Stimulated activated CD8-positive, alpha-beta memory T cell treated with anti-CD3 and anti-CD28 coated beads, Interleukin-7, amount 100 ng/mL, for 4 hours (primary cell): ENCODE measurements at regions not wholly inside any gene's neighbourhood (a gene's known extent, or its start where the extent isn't known, plus 50 kb on each side); places are given as distances from the start of the nearest gene placed in this dataset.

ENCODE experiments used
- DNase-seq, 2 donors: peaks; one replicate each; pipeline ENCODE4 v3.0.0-alpha.2; 2020; ENCODE audit warnings: low read depth in 2 of 2

DNA sequence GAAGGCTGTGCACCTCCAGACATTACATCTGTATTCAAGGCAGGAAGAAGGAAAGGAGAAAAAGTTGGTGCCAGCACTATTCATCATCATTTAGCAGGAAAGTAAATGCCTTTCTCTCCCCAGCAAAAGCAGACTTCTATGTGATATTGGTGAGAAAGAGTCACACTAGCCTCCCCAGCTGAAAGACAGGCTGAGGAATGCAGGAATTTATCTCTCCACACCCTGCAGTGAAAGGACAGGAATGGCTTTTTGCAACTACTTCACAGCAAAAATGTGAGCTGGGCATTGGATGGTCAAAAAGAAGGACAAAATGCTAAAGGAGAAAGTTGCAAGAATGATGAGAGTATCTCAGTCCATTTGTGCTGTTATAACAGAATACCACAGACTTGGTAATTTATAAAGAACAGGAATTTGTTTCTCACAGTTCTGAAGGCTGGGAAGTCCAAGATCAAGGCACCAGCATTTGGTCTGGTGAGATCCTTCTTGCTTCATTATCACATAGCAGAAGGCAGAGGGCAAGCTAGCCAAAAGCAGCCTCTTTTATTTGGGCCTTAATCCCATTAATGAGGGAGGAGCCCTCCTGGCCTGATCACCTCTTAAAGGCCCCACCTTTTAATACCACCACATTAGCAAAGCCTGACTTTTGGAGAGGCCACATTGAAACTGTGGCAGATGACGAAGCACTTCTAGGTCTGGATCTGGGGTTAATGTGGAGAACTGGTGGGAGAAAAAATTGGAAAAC lies 388.1 kb upstream of the SLC14A2 start:
- no peak for DNase-seq

DNA sequence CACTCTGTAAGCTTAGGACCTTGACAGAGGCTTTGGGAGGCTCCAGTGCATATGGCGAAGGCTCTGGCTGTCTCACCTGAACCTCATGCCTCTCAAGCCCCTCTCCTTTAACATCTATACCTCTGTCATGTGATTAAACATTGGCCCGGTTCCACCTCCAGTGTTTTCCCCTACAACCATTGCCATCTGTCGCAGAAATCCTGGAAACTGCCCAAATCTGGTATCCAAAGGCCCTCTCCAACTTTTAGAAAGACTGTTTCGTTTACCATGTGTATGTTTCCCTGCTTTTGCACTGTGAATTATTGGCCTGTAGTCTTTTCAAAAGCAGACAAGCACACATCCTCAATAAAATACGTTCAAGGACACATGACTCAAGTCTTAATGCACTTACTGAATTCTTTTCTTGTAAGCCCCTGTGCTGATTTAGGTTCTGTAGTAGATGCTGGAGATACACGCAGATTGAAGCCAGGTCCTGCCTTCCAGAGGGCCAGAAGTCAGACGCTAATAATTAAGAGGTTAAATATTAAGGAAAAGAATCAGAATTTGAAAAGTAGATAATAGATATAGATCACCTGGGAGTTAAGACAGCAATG lies 386.4 kb upstream of the SLC14A2 start:
- DNase-seq = no peak

DNA sequence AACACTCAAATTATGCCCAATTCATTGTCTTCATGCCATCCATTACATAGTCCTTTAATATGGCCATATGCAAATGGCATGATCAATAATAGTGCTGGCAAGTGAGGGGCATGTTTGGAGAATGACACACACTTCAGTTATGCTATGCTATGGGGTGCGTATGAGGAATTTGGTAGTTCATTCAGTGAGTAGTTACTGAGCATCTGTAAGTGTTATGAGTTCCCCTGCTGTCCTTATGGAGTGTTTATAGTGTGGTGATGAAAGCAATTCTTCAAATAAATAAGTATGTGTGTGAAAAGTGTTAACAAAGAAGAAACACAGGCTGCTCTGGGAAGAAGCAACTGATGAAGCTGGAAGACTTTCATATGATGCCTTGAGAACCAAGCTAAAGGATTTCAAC lies 383.7 kb upstream of the SLC14A2 start:
- DNase-seq = no peak

DNA sequence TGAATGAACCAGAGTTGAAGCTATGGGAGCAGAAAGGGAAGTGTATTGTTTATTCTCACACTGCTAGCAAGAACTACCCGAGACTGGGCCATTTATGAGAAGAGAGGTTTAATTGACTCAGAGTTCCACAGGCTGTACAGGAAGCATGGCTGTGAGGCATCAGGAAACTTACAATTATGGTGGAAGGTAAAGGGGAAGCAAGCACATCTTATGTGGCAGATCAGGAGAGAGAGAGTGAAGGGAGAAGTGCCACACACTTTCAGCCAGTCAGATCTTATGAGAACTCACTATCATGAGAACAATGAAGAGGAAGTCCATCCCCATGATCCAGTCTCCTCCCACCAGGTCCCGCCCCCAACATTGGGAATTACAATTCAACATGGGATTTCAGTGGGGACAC lies 383.2 kb upstream of the SLC14A2 start:
- DNase-seq = no peak

DNA sequence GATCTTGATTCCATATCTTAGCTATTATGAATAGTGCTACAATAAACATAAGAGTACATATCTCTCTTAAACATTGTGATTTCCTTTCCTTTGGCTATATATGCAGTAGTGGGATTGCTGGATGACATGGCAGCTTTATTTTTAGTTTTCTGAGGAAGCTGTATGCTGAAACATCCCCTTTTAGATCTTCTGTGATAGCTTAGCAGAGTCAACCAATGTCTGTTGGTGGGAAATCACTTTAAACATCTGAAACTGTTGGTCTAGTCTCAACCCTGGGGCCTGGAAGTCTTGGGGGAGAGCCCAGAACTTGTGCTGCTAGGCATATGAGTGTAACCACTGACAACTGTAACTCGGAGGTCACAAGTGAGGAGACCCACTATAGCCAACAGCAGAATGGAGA lies 378.6 kb upstream of the SLC14A2 start:
- DNase-seq = no peak

DNA sequence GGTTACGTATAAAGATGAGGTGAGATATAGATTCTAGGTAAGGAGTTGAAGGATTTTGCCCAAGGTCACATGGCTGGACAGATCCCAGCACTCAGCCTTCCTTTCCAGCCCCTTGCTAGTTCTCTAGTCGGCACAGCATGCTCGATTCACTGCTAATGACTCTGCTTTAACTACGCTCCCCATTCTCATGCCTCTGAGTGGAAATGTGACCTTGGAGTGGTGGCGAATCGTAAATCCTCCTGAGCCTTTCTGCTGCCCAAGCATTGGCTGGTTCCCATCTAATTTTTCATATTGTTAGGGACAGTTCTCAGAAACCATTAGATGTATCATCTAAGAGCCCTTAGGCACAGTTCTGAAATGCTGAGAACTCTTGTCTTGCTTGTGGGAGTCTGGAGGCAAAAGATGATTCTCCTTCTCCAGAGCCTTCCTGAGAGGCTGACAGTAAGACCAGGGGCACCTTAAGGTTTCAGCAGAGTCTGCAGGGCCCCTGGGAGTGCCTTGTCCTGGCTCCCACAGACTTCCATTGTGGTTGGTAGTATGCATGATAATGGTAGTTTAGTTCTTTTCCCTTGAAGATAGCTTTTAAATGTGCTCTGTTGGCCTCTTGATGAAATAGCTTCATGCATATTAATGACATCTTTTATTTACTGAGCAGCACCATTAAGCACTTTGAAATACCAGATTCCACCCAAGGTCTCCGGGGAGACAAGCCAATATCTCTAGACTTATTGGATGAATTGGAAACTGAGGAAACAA lies 377.8 kb upstream of the SLC14A2 start:
- no peak for DNase-seq

DNA sequence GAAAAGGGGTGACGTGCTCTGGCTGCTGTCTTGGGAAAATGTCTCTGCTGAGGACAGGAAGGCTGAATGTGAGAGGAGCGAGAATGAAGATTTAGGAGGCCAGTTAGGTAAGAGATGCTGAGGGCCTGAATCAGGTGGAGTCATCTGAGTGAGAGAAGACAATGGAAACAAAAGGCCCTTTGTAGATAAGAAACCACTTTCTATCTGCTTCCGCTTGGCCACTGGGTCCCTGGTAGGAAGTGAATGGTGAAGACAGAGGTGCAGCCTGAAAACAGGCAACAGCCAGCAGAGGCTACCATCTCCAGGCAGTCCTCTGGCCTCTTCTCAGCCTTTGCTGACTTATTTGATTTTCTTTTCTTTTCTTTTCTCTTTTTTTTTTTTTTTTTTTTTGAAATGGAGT lies 374.0 kb upstream of the SLC14A2 start:
- DNase-seq = no peak

DNA sequence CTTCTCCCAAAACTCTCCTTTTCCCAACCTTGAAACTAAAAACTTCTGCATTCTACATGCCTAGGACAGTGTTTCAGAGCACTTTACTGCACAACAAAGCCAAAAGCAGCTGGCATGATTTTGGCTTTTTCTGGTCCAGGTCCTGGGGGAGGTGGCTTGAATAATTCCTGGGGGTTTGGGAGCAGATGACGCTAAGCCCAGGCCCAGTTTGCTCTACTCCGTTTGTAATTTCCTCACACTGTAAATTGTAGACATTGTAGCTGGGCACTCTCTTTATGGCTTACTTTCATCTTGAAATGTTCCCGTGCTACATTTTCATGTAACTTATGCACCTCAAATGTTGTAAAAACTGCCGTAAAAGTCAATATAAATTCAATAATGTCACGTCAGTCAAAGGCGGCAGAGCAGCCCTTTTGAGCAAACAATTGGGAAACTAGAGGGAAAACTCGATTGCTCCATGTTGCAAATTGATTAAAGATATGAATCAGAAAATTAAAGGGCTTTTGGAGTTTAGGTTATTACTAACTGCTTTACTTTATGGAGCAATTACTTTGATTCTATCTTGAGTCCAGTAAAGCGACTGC lies 373.2 kb upstream of the SLC14A2 start:
- DNase-seq = no peak

DNA sequence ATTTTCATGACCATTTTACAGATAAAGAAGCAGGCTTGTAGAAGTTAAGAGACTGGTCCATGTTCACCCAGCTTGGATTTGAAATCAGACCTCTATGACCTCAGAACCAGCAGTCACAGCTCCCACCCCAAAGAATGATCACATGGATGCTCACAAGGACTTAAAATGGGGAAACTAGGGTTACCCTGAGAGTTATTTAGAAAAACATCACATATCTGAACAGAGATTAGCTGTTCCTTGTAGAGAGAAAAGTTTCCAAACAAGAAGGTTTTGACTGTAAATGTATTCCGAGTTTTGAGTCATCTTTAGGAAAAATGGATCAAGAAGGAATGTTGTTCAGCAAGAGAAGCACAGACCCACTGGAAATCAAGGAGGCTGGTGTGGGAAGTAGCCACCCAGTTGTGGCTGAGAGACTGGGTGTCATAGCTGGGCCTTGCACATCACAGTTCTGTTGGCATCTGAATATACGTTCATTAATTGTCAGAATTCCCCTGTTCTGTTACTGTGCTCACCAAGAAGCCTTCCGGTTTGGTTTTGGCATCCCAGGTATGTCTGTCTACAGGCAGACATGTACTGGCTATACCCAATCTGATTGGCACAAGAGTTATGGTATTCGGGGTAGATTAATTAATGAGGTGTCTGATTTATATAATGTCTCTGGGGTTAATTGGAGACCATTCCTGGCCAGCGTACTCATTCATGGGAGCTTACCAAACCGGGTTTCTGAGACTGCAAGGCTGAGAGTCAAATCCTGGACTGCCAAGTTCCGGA lies 371.8 kb upstream of the SLC14A2 start:
- no peak for DNase-seq

DNA sequence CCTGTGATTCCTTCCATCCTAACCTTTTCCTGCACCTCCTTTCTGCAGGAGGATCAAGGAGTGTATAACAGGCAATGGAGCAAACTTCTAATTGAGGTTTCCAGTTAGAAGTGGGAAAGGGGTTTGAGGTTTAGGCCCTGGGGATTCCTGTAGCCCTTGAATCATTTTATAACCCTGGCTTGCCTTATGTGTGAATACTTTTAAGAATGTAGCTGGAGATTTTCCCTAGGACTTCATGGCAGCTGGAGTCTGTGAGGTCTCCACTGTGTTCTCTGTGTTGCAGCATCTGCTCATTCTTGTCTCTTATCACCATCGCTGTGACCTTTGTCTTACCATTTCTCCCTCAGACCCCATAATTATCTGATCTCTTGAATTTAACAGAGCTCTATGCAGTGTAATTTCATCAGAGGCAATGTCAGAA lies 370.2 kb upstream of the SLC14A2 start:
- DNase-seq = no peak

DNA sequence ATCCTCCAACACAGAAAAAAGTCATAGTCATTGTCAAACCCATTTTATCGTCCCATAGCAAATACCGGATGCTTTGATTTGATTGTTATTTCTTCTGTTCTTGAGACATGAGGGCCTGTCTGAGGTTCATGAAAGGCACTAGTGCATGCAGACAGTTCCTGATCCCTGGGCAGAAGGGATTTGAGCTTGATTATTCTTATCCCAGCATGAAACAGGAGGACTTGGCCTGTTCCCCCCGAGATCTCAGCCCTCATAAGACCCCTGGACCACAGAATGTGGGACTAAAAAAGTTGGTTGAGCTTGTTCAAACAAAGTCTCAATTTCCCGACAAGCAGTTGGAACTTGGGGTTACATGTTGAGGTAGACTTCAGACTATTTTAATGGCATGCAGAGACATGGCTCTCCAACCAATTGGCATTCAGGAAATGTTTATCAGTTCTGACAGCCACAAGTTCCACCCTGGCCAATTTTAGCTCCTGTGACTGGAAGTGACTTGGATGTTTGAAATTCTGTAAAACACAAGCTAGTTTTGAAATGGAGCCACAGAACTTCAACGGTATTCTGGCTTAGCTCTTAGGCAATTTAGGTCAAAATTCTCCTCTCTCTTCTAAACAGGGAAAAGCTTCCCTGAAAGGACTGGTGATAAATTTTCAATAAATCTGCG lies 366.9 kb upstream of the SLC14A2 start:
- DNase-seq = no peak

DNA sequence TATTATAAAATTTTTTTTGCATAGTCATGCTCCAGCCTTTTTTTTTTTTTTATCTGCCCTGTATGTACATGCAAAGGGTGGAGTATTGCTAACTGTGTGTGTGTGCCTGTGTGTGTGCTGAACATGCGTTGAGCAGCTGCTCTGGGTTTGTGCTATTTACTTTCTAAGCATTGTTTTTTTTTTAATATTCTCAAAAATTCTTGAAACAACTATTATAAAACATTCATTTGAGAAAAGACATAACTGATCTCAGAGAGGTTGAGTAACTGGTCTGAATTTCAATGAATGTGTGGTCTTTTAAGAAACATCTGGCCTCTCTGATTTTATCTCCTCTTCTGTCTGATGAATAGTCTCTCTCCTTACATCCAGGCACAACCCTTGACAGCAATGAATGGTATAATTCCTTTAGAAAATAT lies 366.0 kb upstream of the SLC14A2 start:
- no peak for DNase-seq

DNA sequence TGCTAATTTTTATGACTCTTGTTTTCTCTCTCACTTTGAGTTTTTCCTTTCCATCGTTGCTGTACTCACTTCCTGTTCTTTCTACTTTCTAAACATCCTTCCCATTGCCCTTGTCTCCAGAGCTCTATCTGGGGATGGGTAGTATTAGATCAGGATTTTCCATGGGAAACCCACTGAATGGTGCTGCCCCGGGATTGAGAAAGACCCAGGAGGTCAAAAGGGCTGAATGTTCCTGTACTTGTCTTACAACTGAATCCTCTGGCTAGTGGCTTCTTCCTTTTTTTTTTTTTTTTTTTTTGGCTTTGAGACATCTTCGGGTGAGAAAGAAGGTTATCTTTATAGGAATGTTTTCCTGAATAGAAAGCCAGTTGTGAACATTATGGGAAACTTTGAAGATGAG lies 364.8 kb upstream of the SLC14A2 start:
- no peak for DNase-seq

DNA sequence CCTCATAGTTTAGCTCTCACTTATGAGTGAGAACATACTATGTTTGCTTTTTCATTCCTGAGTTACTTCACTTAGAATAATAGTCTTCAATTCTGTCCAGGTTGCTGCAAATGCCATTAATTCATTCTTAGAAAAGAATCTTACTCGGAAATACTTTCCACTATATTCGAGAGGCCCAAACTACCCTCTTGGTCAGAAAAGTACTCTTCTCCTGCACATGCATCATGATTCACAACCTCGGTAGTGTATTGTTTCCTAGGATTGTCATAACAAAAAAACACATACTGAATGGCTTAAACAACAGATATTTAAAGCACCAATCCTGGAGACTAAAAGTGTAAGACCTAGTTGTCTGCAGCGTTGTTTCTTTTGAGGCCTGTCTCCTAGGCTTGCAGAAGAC lies 364.0 kb upstream of the SLC14A2 start:
- no peak for DNase-seq

DNA sequence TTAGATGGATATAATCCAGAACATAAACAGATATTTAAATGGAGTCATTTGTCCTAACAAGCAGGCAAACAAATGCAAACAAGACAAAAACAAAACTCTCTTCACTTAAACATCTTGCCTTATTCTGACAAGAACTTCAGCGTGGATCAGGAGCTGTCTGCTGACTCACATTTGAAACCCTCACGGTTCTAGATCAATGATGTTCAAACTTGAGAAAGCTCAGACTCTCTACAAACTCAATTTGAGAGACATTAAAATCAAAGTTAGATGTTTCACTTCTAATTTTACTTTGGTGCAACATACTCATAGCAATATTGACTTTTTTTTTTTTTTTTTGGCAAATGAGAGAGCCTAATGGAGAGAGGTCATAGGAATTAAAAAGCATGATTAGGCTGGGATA lies 362.8 kb upstream of the SLC14A2 start:
- DNase-seq = no peak

DNA sequence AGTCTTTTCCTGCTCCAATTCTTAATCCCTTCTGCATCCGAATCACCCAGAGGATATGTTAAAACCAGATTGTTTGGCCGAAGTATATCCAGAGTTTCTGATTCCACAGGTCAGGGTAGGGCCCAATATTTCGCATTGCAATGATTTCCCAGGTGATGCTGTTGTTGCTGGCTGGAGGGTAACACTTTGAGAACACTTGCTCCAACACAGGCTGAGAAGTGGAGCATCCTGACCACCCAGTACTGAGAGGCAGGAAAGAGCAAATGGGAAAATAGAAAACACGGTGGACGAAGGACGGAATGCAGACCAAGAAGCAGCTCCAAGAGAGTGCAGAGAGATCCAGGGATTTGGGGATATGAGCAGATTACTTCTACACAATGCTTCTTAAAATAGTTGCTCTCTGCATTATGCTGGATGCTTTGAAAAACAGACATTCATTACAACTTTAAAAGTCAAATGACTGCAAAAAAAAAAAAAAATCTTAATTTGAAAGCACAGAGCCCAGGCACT lies 362.2 kb upstream of the SLC14A2 start:
- DNase-seq = no peak

DNA sequence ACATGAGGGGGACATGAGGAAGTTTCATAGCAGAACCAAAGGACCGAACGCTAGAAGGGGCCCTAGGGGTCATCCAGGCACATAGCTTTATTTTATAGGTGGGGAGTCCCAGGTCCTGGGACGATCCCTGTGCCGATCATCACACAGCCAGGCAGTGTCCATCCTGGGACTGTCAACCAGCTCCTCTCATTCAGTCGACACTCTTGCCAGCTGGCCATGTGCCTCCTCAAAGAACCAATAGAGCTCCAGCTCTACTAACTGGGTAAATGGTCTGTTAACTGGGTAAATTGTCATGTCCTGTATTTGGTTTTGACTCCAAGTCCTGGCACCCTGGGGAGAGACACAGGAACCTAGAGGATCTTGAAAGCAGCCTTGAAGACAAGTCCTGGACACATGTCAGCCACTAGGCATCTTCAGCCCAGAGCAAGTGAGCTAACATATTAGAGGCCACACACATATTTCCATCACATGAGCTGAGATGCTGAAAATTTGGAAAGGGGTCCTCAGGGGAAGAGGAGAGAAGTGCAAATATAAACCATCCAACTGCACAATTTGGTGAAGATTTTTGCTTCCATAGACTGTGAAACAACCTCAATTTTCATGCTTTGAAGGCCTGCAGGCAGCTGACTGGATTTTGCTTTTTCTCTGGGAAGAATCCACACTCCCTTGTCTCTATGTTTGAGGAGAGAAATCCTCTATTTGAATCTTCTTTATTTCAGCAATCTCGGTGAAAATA lies 361.1 kb upstream of the SLC14A2 start:
- DNase-seq = no peak

DNA sequence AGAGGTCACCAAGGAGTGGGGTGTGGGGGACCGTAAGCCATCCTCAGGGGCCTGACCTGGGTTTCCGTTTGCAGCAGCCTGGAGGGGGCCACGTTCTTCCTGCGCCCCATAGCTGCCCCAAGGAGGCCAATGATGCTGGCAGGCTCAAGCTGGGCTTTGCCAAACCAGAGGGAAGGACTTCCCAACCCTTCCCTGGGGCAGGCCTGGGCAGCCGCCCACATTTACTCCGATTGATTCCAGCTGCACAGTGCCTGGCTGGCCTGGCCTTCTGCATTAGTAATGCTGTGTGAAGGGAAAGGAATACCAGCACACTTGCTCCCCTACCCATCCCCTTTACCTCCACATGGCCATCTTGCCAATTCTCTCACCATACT lies 360.6 kb upstream of the SLC14A2 start:
- DNase-seq = no peak

DNA sequence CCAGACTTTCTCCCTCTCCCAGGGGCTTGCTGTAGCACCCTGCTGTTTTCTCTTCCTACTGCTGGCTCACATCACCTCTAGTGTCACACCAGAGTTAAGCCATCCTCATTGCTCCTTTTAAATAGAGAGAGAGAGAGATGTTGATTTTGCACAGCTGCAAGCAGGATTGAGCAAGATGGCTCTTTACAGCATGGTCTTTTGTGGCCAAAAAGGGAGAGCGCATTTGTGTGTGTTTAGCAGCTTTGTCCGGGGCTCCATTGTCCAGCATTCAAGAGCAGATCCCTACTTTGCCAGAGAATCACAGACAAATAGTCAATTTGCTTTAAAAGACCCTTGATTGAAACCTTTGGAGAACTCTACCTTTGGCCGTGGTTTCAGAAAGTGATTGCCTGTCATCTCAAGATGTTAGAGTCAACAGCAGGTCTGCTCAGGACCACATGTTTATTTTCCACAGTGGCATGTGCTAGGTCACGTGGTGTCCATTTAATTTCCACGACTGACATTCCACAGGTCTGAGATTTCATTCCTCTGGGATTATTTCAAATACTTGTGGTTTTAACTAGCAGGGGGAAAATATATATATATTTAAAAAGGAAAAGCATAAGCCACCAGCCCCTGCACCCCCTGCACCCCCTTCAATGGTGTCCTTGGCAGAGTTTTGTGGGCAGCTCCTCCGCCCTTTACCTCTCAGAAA lies 359.9 kb upstream of the SLC14A2 start:
- DNase-seq = no peak

DNA sequence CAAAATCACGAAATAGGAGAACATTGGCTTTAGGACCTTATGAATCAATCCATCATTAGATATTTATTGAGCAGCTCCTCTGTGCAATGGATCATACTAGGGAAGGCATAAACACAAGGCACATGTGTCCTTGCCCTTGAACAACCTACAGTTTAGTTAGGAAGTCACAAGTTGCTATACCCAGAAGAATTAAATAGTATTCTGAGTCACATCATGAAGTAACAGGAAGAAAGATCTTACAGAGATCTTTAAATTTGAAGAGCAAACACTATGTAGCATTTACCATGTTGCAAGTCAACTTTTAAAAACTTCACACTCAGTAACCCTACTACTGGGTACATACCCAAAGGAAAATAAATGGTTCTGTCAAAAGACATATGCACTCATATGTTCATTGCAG lies 355.2 kb upstream of the SLC14A2 start:
- DNase-seq = no peak
